ENCODE measurements at regions not wholly inside any gene's neighbourhood (a gene's known extent, or its start where the extent isn't known, plus 50 kb on each side); places are given as distances from the start of the nearest gene placed in this dataset.
A peak's percentile ranks its signal among the peaks of the same experiment; 100 is the strongest.

GRCh38 chr4:104752337-104752736, 257.6 kb upstream of the CXXC4 start:
- intact Hi-C loops (cut with DNase I): no loop called here
- no peak for DNase-seq (ENCODE audit: low spot score)
- ATAC-seq: no peak

- intact Hi-C loops (cut with DNase I): no loop called here
- ATAC-seq (no peak), DNase-seq (ENCODE audit: low spot score) (no peak)
Measured at GRCh38 chr4:104756837-104757236, 262.1 kb upstream of the CXXC4 start.

GRCh38 chr4:104758574-104758973, 263.9 kb upstream of the CXXC4 start:
- no peak for ATAC-seq
- DNase-seq (ENCODE audit: low spot score): no peak
- intact Hi-C loops (cut with DNase I): no loop called here

- intact Hi-C loops (cut with DNase I): no loop called here
- ATAC-seq (no peak), DNase-seq (ENCODE audit: low spot score) (no peak)
Measured at GRCh38 chr4:104763554-104764222, 269.0 kb upstream of the CXXC4 start.

- intact Hi-C loops (cut with DNase I): no loop called here
- DNase-seq (ENCODE audit: low spot score) (no peak), ATAC-seq (no peak)
Measured at GRCh38 chr4:104766676-104767075, 272.0 kb upstream of the CXXC4 start.

- intact Hi-C loops (cut with DNase I): no loop called here
- ATAC-seq (no peak), DNase-seq (ENCODE audit: low spot score) (no peak)
Measured at GRCh38 chr4:104772849-104773248, 278.2 kb upstream of the CXXC4 start.

GRCh38 chr4:104795264-104795939, 300.7 kb upstream of the CXXC4 start:
- ATAC-seq (no peak), DNase-seq (ENCODE audit: low spot score) (no peak)
- intact Hi-C loops (cut with DNase I): no loop called here

GRCh38 chr4:104811727-104812126, 317.0 kb upstream of the CXXC4 start:
- no peak for ATAC-seq
- intact Hi-C loops (cut with DNase I): no loop called here
- no peak for DNase-seq (ENCODE audit: low spot score)

- intact Hi-C loops (cut with DNase I): no loop called here
- no peak for ATAC-seq
Measured at GRCh38 chr4:104815665-104816064, 321.0 kb upstream of the CXXC4 start.

GRCh38 chr4:104818579-104818978, 323.9 kb upstream of the CXXC4 start:
- DNase-seq (ENCODE audit: low spot score) (no peak), ATAC-seq (no peak)
- intact Hi-C loops (cut with DNase I): no loop called here

More at GRCh38 chr4:104815665-104816064, 321.0 kb upstream of the CXXC4 start:
- no peak for DNase-seq (ENCODE audit: low spot score)

- no peak for ATAC-seq
- intact Hi-C loops (cut with DNase I): no loop called here
- no peak for DNase-seq (ENCODE audit: low spot score)
Measured at GRCh38 chr4:104826171-104826570, 320.5 kb upstream of the TET2 start.

- intact Hi-C loops (cut with DNase I): no loop called here
- ATAC-seq (no peak), DNase-seq (ENCODE audit: low spot score) (no peak)
Measured at GRCh38 chr4:104829761-104830160, 316.9 kb upstream of the TET2 start.

- intact Hi-C loops (cut with DNase I): no loop called here
- ATAC-seq (no peak), DNase-seq (ENCODE audit: low spot score) (no peak)
Measured at GRCh38 chr4:104848597-104849225, 298.0 kb upstream of the TET2 start.

GRCh38 chr4:104859601-104860237, 287.0 kb upstream of the TET2 start:
- ATAC-seq (no peak), DNase-seq (ENCODE audit: low spot score) (no peak)
- intact Hi-C loops (cut with DNase I): no loop called here

- ATAC-seq (no peak), DNase-seq (ENCODE audit: low spot score) (peak; percentile 66)
- intact Hi-C loops (cut with DNase I): no loop called here
Measured at GRCh38 chr4:104860238-104861123, 286.2 kb upstream of the TET2 start.

- intact Hi-C loops (cut with DNase I): no loop called here
Measured at GRCh38 chr4:104866809-104867208, 279.9 kb upstream of the TET2 start.

GRCh38 chr4:104868533-104868932, 278.1 kb upstream of the TET2 start:
- intact Hi-C loops (cut with DNase I): no loop called here
- DNase-seq (ENCODE audit: low spot score) (no peak), ATAC-seq (no peak)

More at GRCh38 chr4:104866809-104867208, 279.9 kb upstream of the TET2 start:
- DNase-seq (ENCODE audit: low spot score) (no peak), ATAC-seq (no peak)

GRCh38 chr4:104868958-104869357, 277.7 kb upstream of the TET2 start:
- intact Hi-C loops (cut with DNase I): loop anchor here (1.0 kb wide), 1 partner anchor 47 kb away; no protein-coding TSS in a partner anchor
- ATAC-seq (no peak), DNase-seq (ENCODE audit: low spot score) (no peak)

- intact Hi-C loops (cut with DNase I): loop anchor here (1.0 kb wide), 1 partner anchor 46 kb away; no protein-coding TSS in a partner anchor
- ATAC-seq (no peak), DNase-seq (ENCODE audit: low spot score) (no peak)
Measured at GRCh38 chr4:104869831-104870230, 276.8 kb upstream of the TET2 start.

Measured in sciatic nerve (tissue), 2 donors.